ENCODE measurements at regions not wholly inside any gene's neighbourhood (a gene's known extent, or its start where the extent isn't known, plus 50 kb on each side); places are given as distances from the start of the nearest gene placed in this dataset.

DNA sequence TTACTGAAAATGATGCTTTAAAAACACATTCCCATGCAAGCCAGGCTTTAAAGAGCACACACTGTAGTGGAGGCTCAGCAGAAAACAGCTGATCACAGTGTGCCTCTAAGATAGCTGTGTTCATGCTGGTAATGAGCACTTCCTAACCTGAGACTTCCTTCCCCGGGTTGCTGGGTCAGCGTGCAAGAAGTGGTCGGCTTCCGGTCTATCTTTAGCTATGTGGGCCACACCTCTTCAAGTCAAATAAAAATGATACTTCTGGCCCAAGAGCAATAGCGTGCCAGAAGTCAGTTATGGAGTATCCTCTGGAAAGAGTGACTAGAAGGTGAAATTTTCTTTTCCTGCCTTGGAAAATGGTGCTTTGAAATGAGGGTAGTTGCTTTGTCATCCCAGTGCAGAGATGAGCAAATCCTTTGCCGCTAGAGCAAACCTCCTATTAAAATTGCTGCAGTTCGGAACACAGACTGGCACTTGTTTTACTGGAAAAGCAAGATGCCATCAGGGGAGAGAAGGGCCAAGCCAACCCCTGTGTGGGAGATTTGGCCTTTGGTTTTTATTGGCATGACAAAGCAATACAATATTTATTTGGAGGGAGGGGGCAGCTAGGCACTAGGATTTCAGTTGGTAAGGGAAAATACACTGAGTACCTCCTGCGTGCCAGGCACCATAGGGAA, 64.2 kb downstream of the ARHGAP35 start:
- Histone ChIP-seq H3K4me3 (replicated peaks in 1 of 3) (no peak overlapping the region), H3K36me3 (peaks cover 6 to 7% of the 10 kb centered on the region in 2 donors), H3K27me3 (no peaks in the 10 kb centered on the region), H3K27ac (peak overlapping the region; percentile 25 to 76 (median 72)), H3K4me1 (peaks cover 51 to 57% of the 10 kb centered on the region in 2 donors), H3K9me3 (no peaks in the 10 kb centered on the region)
- TF ChIP-seq, protein P1, sequence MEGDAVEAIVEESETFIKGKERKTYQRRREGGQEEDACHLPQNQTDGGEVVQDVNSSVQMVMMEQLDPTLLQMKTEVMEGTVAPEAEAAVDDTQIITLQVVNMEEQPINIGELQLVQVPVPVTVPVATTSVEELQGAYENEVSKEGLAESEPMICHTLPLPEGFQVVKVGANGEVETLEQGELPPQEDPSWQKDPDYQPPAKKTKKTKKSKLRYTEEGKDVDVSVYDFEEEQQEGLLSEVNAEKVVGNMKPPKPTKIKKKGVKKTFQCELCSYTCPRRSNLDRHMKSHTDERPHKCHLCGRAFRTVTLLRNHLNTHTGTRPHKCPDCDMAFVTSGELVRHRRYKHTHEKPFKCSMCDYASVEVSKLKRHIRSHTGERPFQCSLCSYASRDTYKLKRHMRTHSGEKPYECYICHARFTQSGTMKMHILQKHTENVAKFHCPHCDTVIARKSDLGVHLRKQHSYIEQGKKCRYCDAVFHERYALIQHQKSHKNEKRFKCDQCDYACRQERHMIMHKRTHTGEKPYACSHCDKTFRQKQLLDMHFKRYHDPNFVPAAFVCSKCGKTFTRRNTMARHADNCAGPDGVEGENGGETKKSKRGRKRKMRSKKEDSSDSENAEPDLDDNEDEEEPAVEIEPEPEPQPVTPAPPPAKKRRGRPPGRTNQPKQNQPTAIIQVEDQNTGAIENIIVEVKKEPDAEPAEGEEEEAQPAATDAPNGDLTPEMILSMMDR (IDR thresholded peaks at IDR 0.05), result no peak
- DNase-seq, result peak; percentile 36 to 43
- intact Hi-C loops (cut with DNase I), result loop anchor here (10.0 kb wide), 1 partner anchor 50 kb away; no protein-coding TSS in a partner anchor
- WGBS, 2 donors, result 25 to 27% methylated on average over 8 of the region's 8 CpGs

DNA sequence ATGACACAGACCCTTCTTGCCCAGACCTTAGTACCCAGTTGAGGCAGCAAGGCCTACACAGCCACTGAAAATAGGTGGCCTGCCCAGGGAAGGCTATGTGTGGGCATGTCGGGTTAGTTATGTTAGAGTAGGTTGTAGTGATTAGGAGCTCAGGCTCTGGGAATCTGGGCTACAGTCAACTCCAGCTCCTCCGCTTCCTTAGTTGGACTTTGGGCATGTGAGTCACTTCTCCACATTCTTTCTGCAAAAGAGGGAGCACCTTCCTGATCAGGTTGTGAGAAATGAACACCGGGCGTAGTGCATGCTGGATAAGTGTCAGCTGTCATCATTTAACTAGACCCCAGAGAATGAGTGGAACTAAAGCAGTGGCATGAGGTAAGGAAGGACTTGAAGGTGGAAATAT, 64.8 kb downstream of the ARHGAP35 start:
- no peak overlapping the region for H3K4me3 ChIP-seq (replicated peaks in 1 of 3)
- H3K27ac ChIP-seq, result peak overlapping the region; percentile 25 to 76 (median 72)
- TF ChIP-seq, protein P1 (IDR thresholded peaks at IDR 0.05), result no peak
- TF ChIP-seq POLR2A (IDR thresholded peaks at IDR 0.05), result no peak
- DNase-seq, result no peak
- peaks cover 51 to 57% of the 10 kb centered on the region in 2 donors for H3K4me1 ChIP-seq
- no peaks in the 10 kb centered on the region for H3K9me3 ChIP-seq
- peaks cover 1 to 2% of the 10 kb centered on the region in 2 donors for H3K36me3 ChIP-seq
- no peaks in the 10 kb centered on the region for H3K27me3 ChIP-seq
- WGBS, 2 donors, result 85 to 90% methylated on average over 4 of the region's 4 CpGs
- intact Hi-C loops (cut with DNase I), result loop anchor here (10.0 kb wide), 1 partner anchor 51 kb away; no protein-coding TSS in a partner anchor

DNA sequence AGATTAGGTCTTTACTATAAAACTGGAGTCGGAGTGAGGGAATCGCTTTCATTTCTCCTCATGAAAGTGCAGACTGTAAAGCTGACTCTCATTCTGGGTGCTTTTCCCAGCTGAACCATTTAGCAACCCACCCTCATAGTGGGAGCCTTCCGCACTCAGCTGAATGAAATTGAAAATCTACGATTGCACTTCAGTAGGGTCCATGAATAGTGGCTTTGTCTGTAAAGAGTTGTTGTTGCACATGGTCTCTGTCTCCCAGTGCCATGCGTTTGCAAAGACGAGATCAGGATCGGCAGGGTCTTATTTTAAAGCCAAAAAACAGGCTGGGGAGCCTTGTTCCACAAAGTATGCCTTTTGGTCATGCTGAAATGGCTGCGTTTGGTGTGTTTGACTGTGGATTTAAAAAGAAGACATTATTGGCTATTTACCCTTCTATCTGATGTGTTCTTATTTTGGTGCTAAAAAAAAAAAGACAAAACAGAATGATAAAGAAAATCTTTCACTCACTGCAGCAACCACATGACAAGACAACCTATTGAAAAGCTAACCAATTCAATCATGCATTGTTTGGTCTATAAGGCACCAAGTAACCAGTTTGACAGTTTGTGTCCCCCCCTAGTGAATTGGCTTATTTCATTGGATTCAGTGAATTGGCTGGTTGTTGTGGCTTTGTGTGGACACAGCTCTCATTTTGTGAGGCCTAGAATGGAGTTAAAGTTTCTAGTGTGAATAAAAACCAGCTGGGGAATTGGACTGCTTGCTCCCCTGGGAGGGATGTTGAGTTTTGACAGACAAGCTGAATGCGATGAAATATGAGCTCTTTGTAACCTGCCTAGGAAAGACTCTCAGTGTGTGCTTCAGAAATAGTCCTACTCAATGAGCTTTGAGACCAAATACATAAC, 65.6 kb downstream of the ARHGAP35 start:
- H3K27ac ChIP-seq, result peak overlapping the region in 2 of 3 donors; percentile 74 to 81

DNA sequence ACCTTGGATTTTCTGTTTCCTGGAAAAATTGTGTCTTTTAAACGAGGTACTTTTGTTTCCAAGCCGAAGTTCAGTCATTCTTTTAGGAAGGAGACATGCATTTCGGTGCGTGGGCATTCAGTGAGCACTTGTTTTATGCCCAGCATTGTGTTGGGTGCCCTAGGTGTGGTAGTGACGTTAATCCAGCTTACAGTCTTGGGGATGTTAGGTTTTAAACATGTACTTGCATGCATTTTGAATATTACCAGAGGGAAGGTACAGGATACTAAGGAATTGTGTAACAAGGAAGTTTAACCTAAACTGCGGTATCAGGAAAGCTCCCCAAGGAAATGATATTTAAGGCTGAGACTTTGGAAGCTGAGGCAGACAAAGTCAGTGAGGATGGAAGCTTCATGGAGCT, 66.3 kb downstream of the ARHGAP35 start:
- Histone ChIP-seq H3K36me3 (no peaks in the 10 kb centered on the region), H3K4me3 (replicated peaks in 1 of 3) (no peak overlapping the region), H3K27ac (peak overlapping the region; percentile 20 to 81 (median 74)), H3K27me3 (no peaks in the 10 kb centered on the region), H3K4me1 (peaks cover 56 to 67% of the 10 kb centered on the region in 2 donors), H3K9me3 (no peaks in the 10 kb centered on the region)
- DNase-seq, result no peak
- intact Hi-C loops (cut with DNase I), result loop anchor here (10.0 kb wide), 1 partner anchor 52 kb away; no protein-coding TSS in a partner anchor
- 83 to 84% methylated on average over 6 of the region's 6 CpGs for WGBS, 2 donors
- TF ChIP-seq, protein P1 (IDR thresholded peaks at IDR 0.05), result no peak
- no peak for TF ChIP-seq POLR2A (IDR thresholded peaks at IDR 0.05)

More for the DNA sequence above, 65.6 kb downstream of the ARHGAP35 start:
- no peak for TF ChIP-seq POLR2A (IDR thresholded peaks at IDR 0.05)
- TF ChIP-seq, protein P1 (IDR thresholded peaks at IDR 0.05), result no peak
- intact Hi-C loops (cut with DNase I), result loop anchor here (10.0 kb wide), 1 partner anchor 52 kb away; no protein-coding TSS in a partner anchor
- Histone ChIP-seq H3K4me1 (peaks cover 51 to 61% of the 10 kb centered on the region in 2 donors), H3K36me3 (no peaks in the 10 kb centered on the region), H3K9me3 (no peaks in the 10 kb centered on the region), H3K27me3 (no peaks in the 10 kb centered on the region), H3K4me3 (replicated peaks in 1 of 3) (no peak overlapping the region)
- WGBS, 2 donors, result 85 to 86% methylated on average over 9 of the region's 9 CpGs
- no peak for DNase-seq
